Endothelial cell of umbilical vein (primary cell): ENCODE measurements at regions not wholly inside any gene's neighbourhood (a gene's known extent, or its start where the extent isn't known, plus 50 kb on each side); places are given as distances from the start of the nearest gene placed in this dataset.

Source experiments
- POLR2A ChIP-seq: IDR thresholded peaks from 2 replicates; pipeline ENCODE4 v1.6.1; 2012; ENCODE audit warnings: low read depth, mild to moderate bottlenecking, control low read depth, low read length
- POLR2AphosphoS5 ChIP-seq: IDR thresholded peaks from 2 replicates; pipeline ENCODE4 v1.6.1; 2012; ENCODE audit warnings: low read depth, mild to moderate bottlenecking, control low read depth, low read length, moderate library complexity; ENCODE audit not compliant: insufficient read depth
- TF ChIP-seq, protein P1 (sequence below): IDR thresholded peaks from 2 replicates; pipeline ENCODE4 v1.6.1; 2011; ENCODE audit not compliant: insufficient read depth, insufficient read length
- TF ChIP-seq, protein P2 (sequence below), 2 donors: IDR thresholded peaks; 1 replicate in 1 of 2; 2 replicates in 1 of 2; pipeline ENCODE4 v1.5.1; 2011; ENCODE audit warnings: low read length in 2 of 2, mild to moderate bottlenecking in 2 of 2, moderate library complexity in 2 of 2, control low read depth in 1 of 2, inconsistent platforms in 1 of 2, low read depth in 1 of 2; ENCODE audit not compliant: insufficient read depth in 1 of 2; ENCODE audit errors: extremely low read depth in 1 of 2

DNA sequence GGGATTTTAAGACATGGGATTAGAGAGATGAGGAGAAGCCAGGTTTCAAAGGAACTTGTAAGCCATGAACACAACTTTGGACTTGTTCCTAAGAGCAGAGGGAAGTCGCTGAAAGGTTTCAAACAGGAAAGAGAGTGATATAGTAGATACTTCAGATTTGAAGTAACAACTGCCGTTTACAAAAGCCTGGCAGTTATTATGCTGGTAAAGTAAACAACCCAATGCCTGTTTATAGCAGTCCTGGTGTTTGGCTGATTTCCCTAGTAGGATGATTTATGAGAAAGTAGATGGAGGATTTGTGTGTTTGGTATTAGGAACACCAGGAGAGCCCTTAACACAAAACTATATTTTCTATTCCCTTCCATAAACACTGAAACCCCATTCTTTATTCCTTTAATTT lies 285.7 kb downstream of the RMST start:
- TF ChIP-seq POLR2A = no peak
- TF ChIP-seq, protein P1, sequence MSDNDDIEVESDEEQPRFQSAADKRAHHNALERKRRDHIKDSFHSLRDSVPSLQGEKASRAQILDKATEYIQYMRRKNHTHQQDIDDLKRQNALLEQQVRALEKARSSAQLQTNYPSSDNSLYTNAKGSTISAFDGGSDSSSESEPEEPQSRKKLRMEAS = no peak
- TF ChIP-seq, protein P2, sequence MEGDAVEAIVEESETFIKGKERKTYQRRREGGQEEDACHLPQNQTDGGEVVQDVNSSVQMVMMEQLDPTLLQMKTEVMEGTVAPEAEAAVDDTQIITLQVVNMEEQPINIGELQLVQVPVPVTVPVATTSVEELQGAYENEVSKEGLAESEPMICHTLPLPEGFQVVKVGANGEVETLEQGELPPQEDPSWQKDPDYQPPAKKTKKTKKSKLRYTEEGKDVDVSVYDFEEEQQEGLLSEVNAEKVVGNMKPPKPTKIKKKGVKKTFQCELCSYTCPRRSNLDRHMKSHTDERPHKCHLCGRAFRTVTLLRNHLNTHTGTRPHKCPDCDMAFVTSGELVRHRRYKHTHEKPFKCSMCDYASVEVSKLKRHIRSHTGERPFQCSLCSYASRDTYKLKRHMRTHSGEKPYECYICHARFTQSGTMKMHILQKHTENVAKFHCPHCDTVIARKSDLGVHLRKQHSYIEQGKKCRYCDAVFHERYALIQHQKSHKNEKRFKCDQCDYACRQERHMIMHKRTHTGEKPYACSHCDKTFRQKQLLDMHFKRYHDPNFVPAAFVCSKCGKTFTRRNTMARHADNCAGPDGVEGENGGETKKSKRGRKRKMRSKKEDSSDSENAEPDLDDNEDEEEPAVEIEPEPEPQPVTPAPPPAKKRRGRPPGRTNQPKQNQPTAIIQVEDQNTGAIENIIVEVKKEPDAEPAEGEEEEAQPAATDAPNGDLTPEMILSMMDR (IDR thresholded peaks at IDR 0.05; ENCODE audit: extremely low read depth in 1 of 2, insufficient read depth in 1 of 2, low read depth in 1 of 2, low read length in 2 of 2) = no peak
- no peak for TF ChIP-seq POLR2AphosphoS5
